Uterus (tissue), 2 donors: ENCODE measurements at regions not wholly inside any gene's neighbourhood (a gene's known extent, or its start where the extent isn't known, plus 50 kb on each side); places are given as distances from the start of the nearest gene placed in this dataset.

Experiments
- POLR2A ChIP-seq, 2 donors: fragments of 450-650 bp; IDR thresholded peaks; one replicate each; pipeline ENCODE4 v1.6.1; 2016; ENCODE audit warnings: antibody characterized with exemption in 2 of 2, mild to moderate bottlenecking in 1 of 2, moderate library complexity in 1 of 2
- TF ChIP-seq, protein P1 (sequence below), 4 experiments: fragments of 200-600 bp in 2 of 4; fragments of 450-650 bp in 2 of 4; sonication (generic) in 2 of 4; IDR thresholded peaks; one replicate each; pipeline ENCODE4 v1.5.1; 2016 to 2019; ENCODE audit warnings: antibody characterized with exemption in 4 of 4, mild to moderate bottlenecking in 2 of 4, moderate library complexity in 1 of 4

DNA sequence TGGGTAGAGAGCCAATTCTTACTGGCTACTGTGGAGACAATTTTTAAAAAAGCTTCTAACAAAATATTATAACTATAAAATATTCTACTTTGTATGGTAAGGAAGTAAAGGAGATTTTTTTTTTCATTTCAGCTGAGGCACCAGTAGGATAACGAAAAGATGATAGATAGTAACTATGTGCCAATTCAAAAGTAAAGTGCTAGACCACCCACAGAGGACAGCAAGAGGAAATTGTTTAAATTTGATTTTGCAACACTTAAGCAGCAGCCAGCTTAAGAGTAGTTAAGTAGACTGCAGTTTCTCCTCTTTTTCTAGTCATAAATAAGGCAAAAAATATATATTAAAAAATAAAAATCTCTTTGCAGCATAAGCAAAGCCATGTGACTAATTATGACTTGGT, 1539.3 kb upstream of the ACO1 start:
- TF ChIP-seq, protein P1, sequence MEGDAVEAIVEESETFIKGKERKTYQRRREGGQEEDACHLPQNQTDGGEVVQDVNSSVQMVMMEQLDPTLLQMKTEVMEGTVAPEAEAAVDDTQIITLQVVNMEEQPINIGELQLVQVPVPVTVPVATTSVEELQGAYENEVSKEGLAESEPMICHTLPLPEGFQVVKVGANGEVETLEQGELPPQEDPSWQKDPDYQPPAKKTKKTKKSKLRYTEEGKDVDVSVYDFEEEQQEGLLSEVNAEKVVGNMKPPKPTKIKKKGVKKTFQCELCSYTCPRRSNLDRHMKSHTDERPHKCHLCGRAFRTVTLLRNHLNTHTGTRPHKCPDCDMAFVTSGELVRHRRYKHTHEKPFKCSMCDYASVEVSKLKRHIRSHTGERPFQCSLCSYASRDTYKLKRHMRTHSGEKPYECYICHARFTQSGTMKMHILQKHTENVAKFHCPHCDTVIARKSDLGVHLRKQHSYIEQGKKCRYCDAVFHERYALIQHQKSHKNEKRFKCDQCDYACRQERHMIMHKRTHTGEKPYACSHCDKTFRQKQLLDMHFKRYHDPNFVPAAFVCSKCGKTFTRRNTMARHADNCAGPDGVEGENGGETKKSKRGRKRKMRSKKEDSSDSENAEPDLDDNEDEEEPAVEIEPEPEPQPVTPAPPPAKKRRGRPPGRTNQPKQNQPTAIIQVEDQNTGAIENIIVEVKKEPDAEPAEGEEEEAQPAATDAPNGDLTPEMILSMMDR (IDR thresholded peaks at IDR 0.05), result no peak
- no peak for TF ChIP-seq POLR2A (IDR thresholded peaks at IDR 0.05)
